H1 (cell line): ENCODE measurements at regions not wholly inside any gene's neighbourhood (a gene's known extent, or its start where the extent isn't known, plus 50 kb on each side); places are given as distances from the start of the nearest gene placed in this dataset.

Experiments used
- CHD1 ChIP-seq: IDR thresholded peaks from 2 replicates; pipeline ENCODE4 v1.6.1; 2012; ENCODE audit warnings: low read depth, low read length, improper control_type of control experiment
- CHD7 ChIP-seq: fragments of 300-600 bp; sonication (generic); IDR thresholded peaks from 2 replicates; pipeline ENCODE4 v1.7.1; 2012; ENCODE audit warnings: low read length, moderate library complexity, mild to moderate bottlenecking, inconsistent platforms; ENCODE audit not compliant: insufficient replicate concordance
- CTBP2 ChIP-seq: IDR thresholded peaks from 2 replicates; pipeline ENCODE4 v1.7.0; 2011; ENCODE audit warnings: borderline replicate concordance, mild to moderate bottlenecking, moderate library complexity, mixed read lengths, low read length; ENCODE audit not compliant: insufficient read depth, insufficient read length
- CTCF ChIP-seq, 3 experiments: IDR thresholded peaks; 1 replicate in 2 of 3; 2 replicates in 1 of 3; pipeline versions ENCODE4 v1.5.1 to v1.6.1; 2011; ENCODE audit warnings: low read length in 3 of 3, mild to moderate bottlenecking in 3 of 3, inconsistent platforms in 2 of 3, low read depth in 1 of 3, moderate library complexity in 1 of 3; ENCODE audit not compliant: insufficient read depth in 1 of 3; ENCODE audit errors: control extremely low read depth in 1 of 3
- KDM1A ChIP-seq: fragments of 200-600, 300-600 bp; sonication (generic); IDR thresholded peaks from 2 replicates; pipeline ENCODE4 v1.7.1; 2016; ENCODE audit warnings: mild to moderate bottlenecking, low read length, borderline replicate concordance
- PHF8 ChIP-seq: fragments of 200-600 bp; sonication (generic); conservative IDR thresholded peaks from 2 replicates; pipeline ENCODE4 v1.7.1; 2012; ENCODE audit warnings: low read depth, mild to moderate bottlenecking, inconsistent platforms, low read length, moderate library complexity
- SUZ12 ChIP-seq: fragments of 200-600 bp; sonication (generic); IDR thresholded peaks from 2 replicates; pipeline ENCODE4 v1.6.1; 2012; ENCODE audit warnings: mild to moderate bottlenecking, inconsistent platforms, low read length, moderate library complexity, mixed read lengths

- TF ChIP-seq CHD7 (no peak), SUZ12 (no peak), CTCF (IDR thresholded peaks at IDR 0.05; ENCODE audit: control extremely low read depth in 1 of 3, insufficient read depth in 1 of 3, low read depth in 1 of 3, low read length in 3 of 3) (no peak), KDM1A (no peak), PHF8 (no peak), CTBP2 (no peak), CHD1 (no peak)
Measured at GRCh38 chr1:234915924-234916675, 212.5 kb downstream of the TOMM20 start (continued).
